ENCODE measurements at regions not wholly inside any gene's neighbourhood (a gene's known extent, or its start where the extent isn't known, plus 50 kb on each side); places are given as distances from the start of the nearest gene placed in this dataset.

DNA sequence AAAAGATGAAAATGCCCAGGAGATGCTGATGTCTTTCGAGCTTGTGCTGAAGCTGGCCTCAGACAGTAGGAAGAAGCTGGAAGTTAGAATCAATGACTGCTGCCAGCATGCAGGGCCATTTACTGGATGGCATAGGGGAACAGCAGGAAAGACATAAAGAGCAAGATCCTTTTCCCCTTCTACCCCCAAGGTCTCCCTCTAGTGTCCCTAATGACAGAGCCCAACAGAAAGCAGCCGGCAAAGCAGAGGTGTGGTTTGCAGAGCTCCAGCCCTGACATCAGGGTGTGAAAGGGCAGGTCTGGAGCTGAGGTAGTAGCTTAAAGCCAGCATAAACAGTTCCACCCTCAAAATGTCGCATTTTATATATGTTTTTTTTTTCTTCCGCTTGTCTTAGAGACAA lies 1560.7 kb upstream of the TMEM132C start:
- TF ChIP-seq EZH2 (IDR thresholded peaks at IDR 0.05; ENCODE audit: insufficient read depth, poor library complexity, severe bottlenecking) (no peak), EZH2phosphoT487 (IDR thresholded peaks at IDR 0.05; ENCODE audit: insufficient read depth, low read depth) (no peak)

Measured in GM23248 (cell line).